ENCODE measurements at regions not wholly inside any gene's neighbourhood (a gene's known extent, or its start where the extent isn't known, plus 50 kb on each side); places are given as distances from the start of the nearest gene placed in this dataset.

DNA sequence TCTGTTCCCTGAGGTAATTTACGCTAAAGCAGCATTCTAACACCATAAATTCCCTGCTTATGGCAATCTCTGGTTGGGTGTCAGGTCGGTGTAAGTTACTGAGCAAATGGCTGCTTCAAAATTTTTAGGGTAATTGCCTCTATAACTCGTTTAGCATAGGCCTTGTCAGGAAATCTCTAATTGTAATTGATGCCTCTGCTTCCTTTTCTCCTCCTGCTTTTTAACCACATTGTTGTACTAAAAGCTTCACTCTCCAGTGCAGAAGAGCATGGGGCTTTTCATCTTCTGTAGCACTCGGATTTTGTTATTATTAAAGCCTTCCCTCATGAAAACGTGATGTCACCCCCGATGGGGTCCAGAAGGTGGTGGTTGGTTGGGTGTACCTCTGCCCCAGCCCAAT lies 141.6 kb upstream of the NBPF11 start:
- no peak for TF ChIP-seq POLR2A (IDR thresholded peaks at IDR 0.05)
- TF ChIP-seq, protein P1, sequence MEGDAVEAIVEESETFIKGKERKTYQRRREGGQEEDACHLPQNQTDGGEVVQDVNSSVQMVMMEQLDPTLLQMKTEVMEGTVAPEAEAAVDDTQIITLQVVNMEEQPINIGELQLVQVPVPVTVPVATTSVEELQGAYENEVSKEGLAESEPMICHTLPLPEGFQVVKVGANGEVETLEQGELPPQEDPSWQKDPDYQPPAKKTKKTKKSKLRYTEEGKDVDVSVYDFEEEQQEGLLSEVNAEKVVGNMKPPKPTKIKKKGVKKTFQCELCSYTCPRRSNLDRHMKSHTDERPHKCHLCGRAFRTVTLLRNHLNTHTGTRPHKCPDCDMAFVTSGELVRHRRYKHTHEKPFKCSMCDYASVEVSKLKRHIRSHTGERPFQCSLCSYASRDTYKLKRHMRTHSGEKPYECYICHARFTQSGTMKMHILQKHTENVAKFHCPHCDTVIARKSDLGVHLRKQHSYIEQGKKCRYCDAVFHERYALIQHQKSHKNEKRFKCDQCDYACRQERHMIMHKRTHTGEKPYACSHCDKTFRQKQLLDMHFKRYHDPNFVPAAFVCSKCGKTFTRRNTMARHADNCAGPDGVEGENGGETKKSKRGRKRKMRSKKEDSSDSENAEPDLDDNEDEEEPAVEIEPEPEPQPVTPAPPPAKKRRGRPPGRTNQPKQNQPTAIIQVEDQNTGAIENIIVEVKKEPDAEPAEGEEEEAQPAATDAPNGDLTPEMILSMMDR (IDR thresholded peaks at IDR 0.05), result no peak

All from testis (tissue), 2 donors.